ENCODE measurements at regions not wholly inside any gene's neighbourhood (a gene's known extent, or its start where the extent isn't known, plus 50 kb on each side); places are given as distances from the start of the nearest gene placed in this dataset.
A peak's percentile ranks its signal among the peaks of the same experiment; 100 is the strongest.

GRCh38 chr11:134764367-134764766, 352.3 kb upstream of the B3GAT1 start (continued):
- TF ChIP-seq, protein P1, sequence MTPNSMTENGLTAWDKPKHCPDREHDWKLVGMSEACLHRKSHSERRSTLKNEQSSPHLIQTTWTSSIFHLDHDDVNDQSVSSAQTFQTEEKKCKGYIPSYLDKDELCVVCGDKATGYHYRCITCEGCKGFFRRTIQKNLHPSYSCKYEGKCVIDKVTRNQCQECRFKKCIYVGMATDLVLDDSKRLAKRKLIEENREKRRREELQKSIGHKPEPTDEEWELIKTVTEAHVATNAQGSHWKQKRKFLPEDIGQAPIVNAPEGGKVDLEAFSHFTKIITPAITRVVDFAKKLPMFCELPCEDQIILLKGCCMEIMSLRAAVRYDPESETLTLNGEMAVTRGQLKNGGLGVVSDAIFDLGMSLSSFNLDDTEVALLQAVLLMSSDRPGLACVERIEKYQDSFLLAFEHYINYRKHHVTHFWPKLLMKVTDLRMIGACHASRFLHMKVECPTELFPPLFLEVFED (CRISPR knock-in tag; conservative IDR thresholded peaks at IDR 0.05) = no peak
- TF ChIP-seq SREBF2 (CRISPR knock-in tag; IDR thresholded peaks at IDR 0.05) = no peak

DNA sequence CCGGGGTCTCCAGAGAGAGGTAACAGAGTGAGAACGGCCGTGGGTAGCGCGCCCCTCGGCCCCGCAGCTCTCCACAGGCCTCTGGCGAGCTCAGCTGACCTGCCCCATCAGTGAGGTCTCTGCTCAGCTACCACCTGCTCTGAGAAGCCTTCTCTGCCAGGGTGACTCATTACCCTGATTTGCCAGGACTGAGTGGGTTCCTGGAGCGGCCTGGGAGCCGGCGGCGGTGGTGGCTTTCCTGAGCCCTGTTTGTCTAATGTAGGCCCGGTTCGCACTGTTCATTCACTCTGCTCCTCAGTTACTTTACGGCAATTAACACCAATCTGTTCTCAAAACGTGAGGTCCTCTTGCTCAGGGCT, 351.0 kb upstream of the B3GAT1 start:
- Histone ChIP-seq H3K27me3 (ENCODE audit: control insufficient read depth in 2 of 2, insufficient read depth in 2 of 2, low read length in 2 of 2) (peaks cover 12 to 39% of the 10 kb centered on the region in 2 experiments; a peak in 3 of 5 replicates), H3K4me1 (replicated peaks in 1 of 2; ENCODE audit: control insufficient read depth in 2 of 2, insufficient read depth in 2 of 2, low read length in 2 of 2) (peaks cover 0 to 12% of the 10 kb centered on the region in 2 experiments; a peak in 1 of 5 replicates), H3K9ac (ENCODE audit: insufficient read depth in 1 of 2, low read depth in 2 of 2, low read length in 2 of 2) (no peak overlapping the region), H3K36me3 (ENCODE audit: control insufficient read depth, insufficient read depth, low read length) (no peaks in the 10 kb centered on the region), H3K27ac (ENCODE audit: extremely low read depth, low read depth, low read length) (no peak overlapping the region), H4K20me1 (replicated peaks; ENCODE audit: control insufficient read depth, insufficient read depth, low read length) (no peaks in the 10 kb centered on the region), H3K9me3 (replicated peaks; ENCODE audit: control insufficient read depth, insufficient read depth, low read depth, low read length) (no peaks in the 10 kb centered on the region), H2AFZ (ENCODE audit: low read depth, low read length) (peak overlapping the region; percentile 66), H3K79me2 (ENCODE audit: control insufficient read depth, insufficient read depth, low read length) (no peaks in the 10 kb centered on the region), H3K4me2 (ENCODE audit: insufficient read depth, low read length) (peak overlapping the region; percentile 49; the same call in 1 of the 2 replicates), H3K9me1 (ENCODE audit: control insufficient read depth, insufficient read depth, low read length) (no peaks in the 10 kb centered on the region), H3K4me3 (peak overlapping the region; percentile 36; the same call in 1 of the 2 replicates)
- POLR2A ChIA-PET = interaction anchor here (1.0 kb wide), 1 partner anchor 9 kb away, joined by 3 read pairs; no protein-coding TSS in a partner anchor
- 15% methylated on average over 14 of the region's 16 CpGs for WGBS (ENCODE audit: insufficient coverage, low coverage, missing lambda C conversion rate)
- CTCF ChIA-PET (ENCODE audit: low intra/inter-chr PET ratio) = no interaction called here
- TF ChIP-seq TAF15 (IDR thresholded peaks at IDR 0.05; ENCODE audit: low read depth, low read length) (0 out of 2 replicates have a peak, but pooled peaks have one; percentile 59), TFAM (CRISPR knock-in tag; conservative IDR thresholded peaks at IDR 0.05) (no peak)
- DNase-seq (ENCODE audit: extremely low read depth in 1 of 4, low spot score in 3 of 4) (no peak), FAIRE-seq (no peak), ATAC-seq (peak; percentile 17)
- no TSS peak for BruUV-seq (replicated peaks)
- intact Hi-C loops (cut with micrococcal nuclease) (no loop called here), in situ Hi-C loops (cut with MboI) (no loop called here)
